Neural progenitor cell (in vitro differentiated cells): ENCODE measurements at regions not wholly inside any gene's neighbourhood (a gene's known extent, or its start where the extent isn't known, plus 50 kb on each side); places are given as distances from the start of the nearest gene placed in this dataset.

Source experiments
- EZH2 ChIP-seq: fragments of 200-600 bp; sonication (generic); IDR thresholded peaks from 2 replicates; pipeline ENCODE4 v1.6.1; 2017; ENCODE audit warnings: antibody characterized with exemption, mild to moderate bottlenecking, moderate library complexity
- EZH2phosphoT487 ChIP-seq: fragments of 200-600 bp; sonication (generic); IDR thresholded peaks from 2 replicates; pipeline ENCODE4 v1.6.1; 2017; ENCODE audit warnings: antibody characterized with exemption
- TF ChIP-seq, protein P1 (sequence below): fragments of 200-600 bp; sonication (generic); IDR thresholded peaks from 2 replicates; pipeline ENCODE4 v1.5.1; 2017; ENCODE audit warnings: antibody characterized with exemption, mild to moderate bottlenecking

DNA sequence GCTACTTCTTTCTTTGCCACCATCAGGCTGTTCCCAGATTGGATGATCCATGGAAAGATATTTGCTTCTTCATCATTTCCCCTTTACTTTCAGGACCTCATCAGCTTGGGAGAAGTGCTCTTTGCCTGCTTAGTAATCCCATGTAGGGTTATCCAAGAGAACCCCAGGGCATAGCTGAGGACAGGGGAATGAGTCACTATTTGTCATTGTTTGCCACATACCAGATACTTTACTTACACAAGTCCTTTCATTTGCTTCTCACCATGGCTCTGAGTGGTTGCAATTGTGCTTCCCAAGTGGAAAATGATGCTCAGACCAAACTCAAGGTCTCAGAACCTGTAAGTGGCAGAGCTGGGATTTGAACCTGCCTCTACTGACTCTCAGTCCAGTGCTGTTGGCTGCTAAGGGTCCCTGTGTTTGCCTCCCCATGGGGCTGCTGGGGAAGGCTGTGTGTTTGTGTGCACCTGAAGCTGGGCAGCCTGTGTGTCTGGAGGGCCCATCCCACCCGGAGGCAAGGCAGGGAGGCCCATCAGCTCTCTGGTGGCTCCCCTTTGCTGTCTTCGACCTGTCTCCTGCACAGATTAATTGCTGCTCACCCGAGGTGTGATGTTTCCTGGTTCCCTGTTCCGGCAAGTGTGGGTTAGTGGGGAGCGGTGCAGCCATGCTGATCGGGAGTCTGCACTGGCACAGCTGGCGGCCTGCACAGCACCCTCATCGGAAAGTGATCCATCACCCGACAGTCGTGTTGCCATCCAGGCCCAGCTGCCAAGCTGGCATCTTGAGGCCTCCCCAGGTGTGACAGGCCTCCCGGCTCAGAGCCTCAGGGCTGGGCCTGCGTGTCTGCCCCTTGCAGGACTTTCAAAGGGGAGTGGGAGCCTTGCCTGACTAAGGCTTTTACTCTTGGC, 228.8 kb downstream of the DHX35 start:
- TF ChIP-seq, protein P1, sequence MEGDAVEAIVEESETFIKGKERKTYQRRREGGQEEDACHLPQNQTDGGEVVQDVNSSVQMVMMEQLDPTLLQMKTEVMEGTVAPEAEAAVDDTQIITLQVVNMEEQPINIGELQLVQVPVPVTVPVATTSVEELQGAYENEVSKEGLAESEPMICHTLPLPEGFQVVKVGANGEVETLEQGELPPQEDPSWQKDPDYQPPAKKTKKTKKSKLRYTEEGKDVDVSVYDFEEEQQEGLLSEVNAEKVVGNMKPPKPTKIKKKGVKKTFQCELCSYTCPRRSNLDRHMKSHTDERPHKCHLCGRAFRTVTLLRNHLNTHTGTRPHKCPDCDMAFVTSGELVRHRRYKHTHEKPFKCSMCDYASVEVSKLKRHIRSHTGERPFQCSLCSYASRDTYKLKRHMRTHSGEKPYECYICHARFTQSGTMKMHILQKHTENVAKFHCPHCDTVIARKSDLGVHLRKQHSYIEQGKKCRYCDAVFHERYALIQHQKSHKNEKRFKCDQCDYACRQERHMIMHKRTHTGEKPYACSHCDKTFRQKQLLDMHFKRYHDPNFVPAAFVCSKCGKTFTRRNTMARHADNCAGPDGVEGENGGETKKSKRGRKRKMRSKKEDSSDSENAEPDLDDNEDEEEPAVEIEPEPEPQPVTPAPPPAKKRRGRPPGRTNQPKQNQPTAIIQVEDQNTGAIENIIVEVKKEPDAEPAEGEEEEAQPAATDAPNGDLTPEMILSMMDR, result no peak
- TF ChIP-seq EZH2 (no peak), EZH2phosphoT487 (no peak)
